IMR-90 (cell line): ENCODE measurements at regions not wholly inside any gene's neighbourhood (a gene's known extent, or its start where the extent isn't known, plus 50 kb on each side); places are given as distances from the start of the nearest gene placed in this dataset.

Experiments
- ATAC-seq: fragments of 200-7000 bp; cut with Tn5 transposase; 2 replicates; pipeline ENCODE4 v1.9.1; 2020; ENCODE audit warnings: low read depth, mild to moderate bottlenecking, moderate library complexity
- BruUV-seq: library from RNA; stranded (reverse); fragments of 400-500 nt; replicated peaks from 2 replicates; lab custom pipeline; 2021; lab: Mats Ljungman, UMichigan
- CTCF ChIA-PET: fragments of 300-600 bp; formaldehyde crosslinking; extraction: SDS; loops from one replicate; lab custom pipeline; 2021; ENCODE audit warnings: antibody characterized with exemption; lab: Yijun Ruan, JAX
- POLR2A ChIA-PET: fragments of 300-600 bp; sonication (Branson Sonifier 250); formaldehyde crosslinking; loops from one replicate; lab custom pipeline; 2022; ENCODE audit warnings: antibody characterized with exemption; ENCODE audit not compliant: unreplicated experiment; lab: Charles Lee
- DNase-seq: peaks from one replicate; pipeline ENCODE4 v3.0.0; 2013
- H2AFZ ChIP-seq: replicated peaks from 2 replicates; pipeline ENCODE3; 2013; ENCODE audit warnings: low read length, mild to moderate bottlenecking; ENCODE audit not compliant: poor library complexity
- H2AK5ac ChIP-seq: 2 replicates; pipeline ENCODE4 v1.6.1; 2013; ENCODE audit warnings: low read depth, low read length, inconsistent platforms
- H2AK9ac ChIP-seq: replicated peaks from 2 replicates; pipeline ENCODE3; 2013; ENCODE audit warnings: mild to moderate bottlenecking, low read depth, low read length, moderate library complexity; ENCODE audit not compliant: poor library complexity
- H2BK120ac ChIP-seq: 2 replicates; pipeline ENCODE4 v1.6.1; 2013; ENCODE audit warnings: low read depth, low read length, inconsistent platforms
- H2BK15ac ChIP-seq: 3 replicates; pipeline ENCODE4 v1.6.1; 2013; ENCODE audit warnings: low read depth, low read length, inconsistent platforms
- H2BK20ac ChIP-seq: 2 replicates; pipeline ENCODE4 v1.6.1; 2013; ENCODE audit warnings: low read depth, mild to moderate bottlenecking, inconsistent platforms, low read length, moderate library complexity
- H2BK5ac ChIP-seq: 2 replicates; pipeline ENCODE4 v1.6.1; 2013; ENCODE audit warnings: mild to moderate bottlenecking, low read depth, low read length, inconsistent platforms; ENCODE audit not compliant: poor library complexity, severe bottlenecking
- H3K14ac ChIP-seq: replicated peaks from 2 replicates; pipeline ENCODE4 v1.6.1; 2013; ENCODE audit warnings: low read depth, low read length, inconsistent platforms
- H3K18ac ChIP-seq: 2 replicates; pipeline ENCODE4 v1.6.1; 2013; ENCODE audit warnings: low read depth, low read length, control low read depth
- H3K23ac ChIP-seq: 2 replicates; pipeline ENCODE4 v1.6.1; 2013; ENCODE audit warnings: low read depth, low read length, inconsistent platforms
- H3K27ac ChIP-seq: 2 replicates; pipeline ENCODE4 v1.5.1; 2013; ENCODE audit warnings: mild to moderate bottlenecking, control low read depth, low read length; ENCODE audit not compliant: insufficient read depth
- H3K27me3 ChIP-seq: 2 replicates; pipeline ENCODE4 v1.6.1; 2013; ENCODE audit warnings: low read length; ENCODE audit not compliant: control insufficient read depth, insufficient read depth
- H3K36me3 ChIP-seq: 2 replicates; pipeline ENCODE4 v1.6.1; 2013; ENCODE audit warnings: low read length, mixed read lengths; ENCODE audit not compliant: control insufficient read depth, insufficient read depth
- H3K4ac ChIP-seq: 2 replicates; pipeline ENCODE4 v1.6.1; 2013; ENCODE audit warnings: low read depth, low read length, inconsistent platforms
- H3K4me1 ChIP-seq: 2 replicates; pipeline ENCODE4 v1.6.1; 2013; ENCODE audit warnings: low read length, mixed read lengths; ENCODE audit not compliant: control insufficient read depth, insufficient read depth
- H3K4me2 ChIP-seq: 2 replicates; pipeline ENCODE4 v1.6.1; 2013; ENCODE audit warnings: low read depth, mild to moderate bottlenecking, control low read depth, low read length, moderate library complexity
- H3K4me3 ChIP-seq: 2 replicates; pipeline ENCODE4 v1.5.1; 2013; ENCODE audit warnings: low read depth, mild to moderate bottlenecking, control low read depth, low read length, moderate library complexity; ENCODE audit not compliant: insufficient read depth
- H3K56ac ChIP-seq: 2 replicates; pipeline ENCODE4 v1.6.1; 2013; ENCODE audit warnings: low read length, inconsistent platforms; ENCODE audit not compliant: insufficient read depth; ENCODE audit errors: extremely low read depth
- H3K79me1 ChIP-seq, 2 experiments: 2 replicates each; pipeline ENCODE4 v1.6.1; 2013; ENCODE audit warnings: low read length in 2 of 2, inconsistent platforms in 1 of 2, low read depth in 1 of 2
- H3K9ac ChIP-seq: 2 replicates; pipeline ENCODE4 v1.6.1; 2013; ENCODE audit warnings: low read depth, low read length, control low read depth
- H3K9me1 ChIP-seq: 2 replicates; pipeline ENCODE4 v1.6.1; 2013; ENCODE audit warnings: low read length, inconsistent platforms; ENCODE audit not compliant: insufficient read depth
- H3K9me3 ChIP-seq: 2 replicates; pipeline ENCODE4 v1.6.1; 2013; ENCODE audit warnings: low read length; ENCODE audit not compliant: control insufficient read depth, insufficient read depth
- H4K20me1 ChIP-seq: 2 replicates; pipeline ENCODE4 v1.6.1; 2013; ENCODE audit warnings: low read length, inconsistent platforms; ENCODE audit not compliant: insufficient read depth
- H4K5ac ChIP-seq: 2 replicates; pipeline ENCODE4 v1.6.1; 2013; ENCODE audit warnings: mild to moderate bottlenecking, low read depth, low read length, control low read depth
- H4K8ac ChIP-seq, 2 experiments: 2 replicates each; pipeline ENCODE4 v1.6.1; 2013; ENCODE audit warnings: low read depth in 2 of 2, low read length in 2 of 2, control low read depth in 1 of 2, inconsistent platforms in 1 of 2
- H4K91ac ChIP-seq: 2 replicates; pipeline ENCODE4 v1.6.1; 2013; ENCODE audit warnings: low read depth, low read length, inconsistent platforms; ENCODE audit not compliant: insufficient read depth
- BHLHE40 ChIP-seq: fragments of 150-350 bp; IDR thresholded peaks from 2 replicates; pipeline ENCODE4 v1.6.1; 2016; ENCODE audit warnings: mild to moderate bottlenecking, low read depth, low read length
- CEBPB ChIP-seq: IDR thresholded peaks from 2 replicates; pipeline ENCODE4 v1.6.1; 2012; ENCODE audit warnings: low read depth, low read length, improper control_type of control experiment
- CHD1 ChIP-seq: IDR thresholded peaks from 2 replicates; pipeline ENCODE4 v1.6.1; 2012; ENCODE audit warnings: low read depth, low read length, improper control_type of control experiment
- CTCF ChIP-seq: conservative IDR thresholded peaks from 2 replicates; pipeline ENCODE4 v1.5.1; 2012; ENCODE audit warnings: mild to moderate bottlenecking, low read depth, low read length, improper control_type of control experiment
- ELK1 ChIP-seq: fragments of 150-350 bp; IDR thresholded peaks from 2 replicates; pipeline ENCODE4 v1.6.1; 2016; ENCODE audit warnings: low read depth, mild to moderate bottlenecking, low read length, moderate library complexity, borderline replicate concordance
- FOS ChIP-seq: fragments of 150-350 bp; IDR thresholded peaks from 2 replicates; pipeline ENCODE4 v1.6.1; 2016; ENCODE audit warnings: low read depth, low read length
- MAFK ChIP-seq: IDR thresholded peaks from 2 replicates; pipeline ENCODE4 v1.6.1; 2012; ENCODE audit warnings: low read depth, low read length, improper control_type of control experiment
- MAZ ChIP-seq: IDR thresholded peaks from 2 replicates; pipeline ENCODE4 v1.6.1; 2012; ENCODE audit warnings: low read depth, mild to moderate bottlenecking, low read length, improper control_type of control experiment, moderate library complexity, borderline replicate concordance
- MXI1 ChIP-seq: IDR thresholded peaks from 2 replicates; pipeline ENCODE4 v1.6.1; 2012; ENCODE audit warnings: low read depth, mild to moderate bottlenecking, low read length, moderate library complexity, borderline replicate concordance
- NFE2L2 ChIP-seq: fragments of 150-350 bp; IDR thresholded peaks from 2 replicates; pipeline ENCODE4 v1.6.1; 2016; ENCODE audit warnings: low read depth, mild to moderate bottlenecking, low read length
- POLR2A ChIP-seq: IDR thresholded peaks from 2 replicates; pipeline ENCODE4 v1.6.1; 2012; ENCODE audit warnings: mild to moderate bottlenecking, low read depth, low read length
- RAD21 ChIP-seq: IDR thresholded peaks from 2 replicates; pipeline ENCODE4 v1.6.1; 2012; ENCODE audit warnings: low read length, improper control_type of control experiment
- RCOR1 ChIP-seq: IDR thresholded peaks from 2 replicates; pipeline ENCODE4 v1.6.1; 2012; ENCODE audit warnings: mild to moderate bottlenecking, low read length, improper control_type of control experiment; ENCODE audit not compliant: insufficient replicate concordance
- RFX5 ChIP-seq: IDR thresholded peaks from 2 replicates; pipeline ENCODE4 v1.8.0; 2012; ENCODE audit warnings: low read depth, mild to moderate bottlenecking, low read length, moderate library complexity
- SMC3 ChIP-seq: fragments of 150-350 bp; IDR thresholded peaks from 2 replicates; pipeline ENCODE4 v1.6.1; 2016; ENCODE audit warnings: low read depth, mild to moderate bottlenecking, antibody characterized with exemption, low read length, moderate library complexity
- USF2 ChIP-seq: fragments of 150-350 bp; IDR thresholded peaks from 2 replicates; pipeline ENCODE4 v1.6.1; 2017; ENCODE audit warnings: mild to moderate bottlenecking, antibody characterized with exemption, low read length, low read depth
- WGBS, 2 experiments: methylation state at CpG; one replicate each; pipeline versions ENCODE4 v1.1.5 to v1.1.7; 2013; ENCODE audit warnings: missing lambda C conversion rate in 2 of 2; ENCODE audit not compliant: insufficient read length in 1 of 2; ENCODE audit errors: extremely low coverage in 2 of 2; 5-methylcytosine and 5-hydroxymethylcytosine counted together
- dilution Hi-C: fragments of 300-500 bp; cut with HindIII; formaldehyde crosslinking; loops from one replicate; pipeline ENCODE4 v1.14.3; 2018; ENCODE audit warnings: low sequenced_read_pairs; ENCODE audit not compliant: unreplicated experiment
- in situ Hi-C: fragments of 300-500 bp; cut with MboI; formaldehyde crosslinking; loops from 3 replicates; pipeline ENCODE4 v1.14.3; 2019; ENCODE audit warnings: low sequenced_read_pairs, inconsistent platforms, mixed read lengths
- intact Hi-C: fragments of 100-400 bp; cut with micrococcal nuclease; formaldehyde crosslinking; loops from 2 replicates; pipeline ENCODE4 v1.10.0; 2022

- Histone ChIP-seq H3K79me1 (no peaks in the 10 kb centered on the region; a peak in 1 of 4 replicates), H2AK9ac (no peak overlapping the region), H3K4ac (no peak overlapping the region), H2BK20ac (no peak overlapping the region), H3K23ac (no peak overlapping the region), H3K9ac (no peak overlapping the region), H4K8ac (no peak overlapping the region), H3K9me3 (no peaks in the 10 kb centered on the region), H2BK5ac (no peak overlapping the region), H3K56ac (no peak overlapping the region), H4K5ac (no peak overlapping the region), H2BK15ac (no peak overlapping the region), H3K9me1 (peaks cover 2% of the 10 kb centered on the region; the same call in 1 of the 2 replicates), H3K4me3 (no peak overlapping the region), H4K20me1 (peaks cover 2% of the 10 kb centered on the region), H3K27ac (no peak overlapping the region), H2AFZ (peak overlapping the region; percentile 18), H2AK5ac (no peak overlapping the region), H4K91ac (no peak overlapping the region), H3K4me2 (no peak overlapping the region), H3K27me3 (no peaks in the 10 kb centered on the region; the same call in 1 of the 2 replicates), H2BK120ac (no peak overlapping the region), H3K18ac (no peak overlapping the region), H3K4me1 (no peaks in the 10 kb centered on the region), H3K14ac (no peak overlapping the region), H3K36me3 (no peaks in the 10 kb centered on the region)
- DNase-seq: peak; percentile 79
- ATAC-seq: peak; percentile 85
- 10% methylated on average over 2 of the region's 3 CpGs; no CpG with 5 or more reads in 1 of the 2 experiments for WGBS, 2 experiments
- TF ChIP-seq CTCF (no peak), MAFK (no peak), POLR2A (no peak), MAZ (no peak), RAD21 (no peak), SMC3 (no peak), BHLHE40 (no peak), USF2 (no peak), RCOR1 (peak; percentile 77), FOS (no peak), RFX5 (no peak), MXI1 (peak; percentile 68; the same call in 1 of the 2 replicates), ELK1 (no peak), CEBPB (no peak), CHD1 (no peak), NFE2L2 (no peak)
- ChIA-PET POLR2A (no interaction called here), CTCF (interaction anchor here (0.8 kb wide), 1 partner anchor 12 kb away, joined by 3 read pairs; no protein-coding TSS in a partner anchor)
- dilution Hi-C loops (no loop called here), intact Hi-C loops (no loop called here), in situ Hi-C loops (no loop called here)
- no TSS peak for BruUV-seq
Observed at GRCh38 chr3:124217542-124217941, 225.6 kb upstream of the ROPN1 start.
